Forelimb muscle (tissue), 1 donor: ENCODE measurements at regions not wholly inside any gene's neighbourhood (a gene's known extent, or its start where the extent isn't known, plus 50 kb on each side); places are given as distances from the start of the nearest gene placed in this dataset.
"Not testable (repeated sequence)": the region's sequence is repeated elsewhere in the genome, so short reads cannot be mapped to it uniquely, and the experiment has no call there.

ENCODE experiments used
- DNase-seq: peaks from one replicate; pipeline ENCODE4 v3.0.0-alpha.2; 2013; ENCODE audit warnings: low read depth

- no peak for DNase-seq
These were observed 109.0 kb upstream of the TAS2R1 start for GRCh38 chr5:9739135-9739534.

- DNase-seq, result no peak
These were observed 107.1 kb upstream of the TAS2R1 start for GRCh38 chr5:9737265-9737664.

GRCh38 chr5:9733486-9733885 lies 103.3 kb upstream of the TAS2R1 start:
- peak; percentile 67 for DNase-seq

- no peak for DNase-seq
These were observed 101.0 kb upstream of the TAS2R1 start for GRCh38 chr5:9731159-9731558.

GRCh38 chr5:9728261-9728660 lies 98.1 kb upstream of the TAS2R1 start:
- DNase-seq, result no peak

GRCh38 chr5:9726931-9727330 lies 96.8 kb upstream of the TAS2R1 start:
- DNase-seq, result no peak

- not testable (repeated sequence) for DNase-seq
These were observed 95.1 kb upstream of the TAS2R1 start for GRCh38 chr5:9725265-9725664.

- DNase-seq, result no peak
These were observed 94.6 kb upstream of the TAS2R1 start for GRCh38 chr5:9724707-9725106.

GRCh38 chr5:9722601-9723180 lies 92.5 kb upstream of the TAS2R1 start:
- no peak for DNase-seq

GRCh38 chr5:9721161-9721560 lies 91.0 kb upstream of the TAS2R1 start:
- DNase-seq, result no peak

- DNase-seq, result no peak
These were observed 90.2 kb upstream of the TAS2R1 start for GRCh38 chr5:9720361-9720760.

- DNase-seq, result no peak
These were observed 86.7 kb upstream of the TAS2R1 start for GRCh38 chr5:9716838-9717281.

- DNase-seq, result peak; percentile 22
These were observed 85.8 kb upstream of the TAS2R1 start for GRCh38 chr5:9715891-9716335.

- no peak for DNase-seq
These were observed 83.9 kb upstream of the TAS2R1 start for GRCh38 chr5:9713959-9714586.

GRCh38 chr5:9713356-9713755 lies 83.2 kb upstream of the TAS2R1 start:
- DNase-seq, result peak; percentile 78

GRCh38 chr5:9712911-9713310 lies 82.8 kb upstream of the TAS2R1 start:
- no peak for DNase-seq

- DNase-seq, result no peak
These were observed 82.4 kb upstream of the TAS2R1 start for GRCh38 chr5:9712506-9712905.

- DNase-seq, result no peak
These were observed 79.9 kb upstream of the TAS2R1 start for GRCh38 chr5:9710069-9710468.

GRCh38 chr5:9707732-9708462 lies 77.7 kb upstream of the TAS2R1 start:
- DNase-seq, result no peak

- no peak for DNase-seq
These were observed 69.5 kb upstream of the TAS2R1 start for GRCh38 chr5:9699681-9700080.

GRCh38 chr5:9698841-9699240 lies 68.7 kb upstream of the TAS2R1 start:
- no peak for DNase-seq

GRCh38 chr5:9698125-9698826 lies 68.1 kb upstream of the TAS2R1 start:
- no peak for DNase-seq
